A549 (cell line): ENCODE measurements at regions not wholly inside any gene's neighbourhood (a gene's known extent, or its start where the extent isn't known, plus 50 kb on each side); places are given as distances from the start of the nearest gene placed in this dataset.

Source experiments
- CEBPB ChIP-seq, 2 experiments: fragments of >200 bp in 1 of 2; sonication (Bioruptor Twin) in 1 of 2; formaldehyde crosslinking in 1 of 2; IDR thresholded peaks; 2 replicates each; pipeline ENCODE4 v1.6.1; 2012 to 2016
- CHD2 ChIP-seq: fragments of 150-350 bp; IDR thresholded peaks from 2 replicates; pipeline ENCODE4 v1.6.1; 2014; ENCODE audit warnings: low read length; ENCODE audit not compliant: partially characterized antibody
- E2F6 ChIP-seq: IDR thresholded peaks from 2 replicates; pipeline ENCODE4 v1.6.1; 2012; ENCODE audit warnings: low read depth, borderline replicate concordance
- ESRRA ChIP-seq: fragments of 150-350 bp; IDR thresholded peaks from 2 replicates; pipeline ENCODE4 v1.6.1; 2014; ENCODE audit warnings: mild to moderate bottlenecking, low read length, borderline replicate concordance
- JUN ChIP-seq, 2 experiments: fragments of >200 bp; sonication (Bioruptor Twin); formaldehyde crosslinking; IDR thresholded peaks; 2 replicates in 1 of 2; 3 replicates in 1 of 2; pipeline ENCODE4 v1.6.1; 2016 to 2017
- POLR2A ChIP-seq: IDR thresholded peaks from 2 replicates; pipeline ENCODE4 v1.6.1; 2012; ENCODE audit warnings: mild to moderate bottlenecking, low read length
- RFX5 ChIP-seq: fragments of 450-650 bp; IDR thresholded peaks from 2 replicates; pipeline ENCODE4 v1.7.1; 2014; ENCODE audit warnings: antibody characterized with exemption, mild to moderate bottlenecking, moderate library complexity
- USF2 ChIP-seq: fragments of 450-650 bp; IDR thresholded peaks from 2 replicates; pipeline ENCODE4 v1.6.1; 2014; ENCODE audit warnings: antibody characterized with exemption
- TF ChIP-seq, protein P1 (sequence below): IDR thresholded peaks from 2 replicates; pipeline ENCODE4 v1.6.1; 2012
- TF ChIP-seq, protein P2 (sequence below): fragments of >200 bp; sonication (Bioruptor Twin); formaldehyde crosslinking; IDR thresholded peaks from 3 replicates; pipeline ENCODE4 v1.5.1; 2016
- TF ChIP-seq, protein P3 (sequence below): fragments of 200-600 bp; sonication (generic); IDR thresholded peaks from 2 replicates; pipeline ENCODE4 v1.6.1; 2016; ENCODE audit warnings: antibody characterized with exemption, mild to moderate bottlenecking, moderate library complexity

GRCh38 chr4:61024610-61025009, 175.5 kb upstream of the ADGRL3 start:
- TF ChIP-seq RFX5: no peak
- TF ChIP-seq USF2: no peak
- TF ChIP-seq, protein P1, sequence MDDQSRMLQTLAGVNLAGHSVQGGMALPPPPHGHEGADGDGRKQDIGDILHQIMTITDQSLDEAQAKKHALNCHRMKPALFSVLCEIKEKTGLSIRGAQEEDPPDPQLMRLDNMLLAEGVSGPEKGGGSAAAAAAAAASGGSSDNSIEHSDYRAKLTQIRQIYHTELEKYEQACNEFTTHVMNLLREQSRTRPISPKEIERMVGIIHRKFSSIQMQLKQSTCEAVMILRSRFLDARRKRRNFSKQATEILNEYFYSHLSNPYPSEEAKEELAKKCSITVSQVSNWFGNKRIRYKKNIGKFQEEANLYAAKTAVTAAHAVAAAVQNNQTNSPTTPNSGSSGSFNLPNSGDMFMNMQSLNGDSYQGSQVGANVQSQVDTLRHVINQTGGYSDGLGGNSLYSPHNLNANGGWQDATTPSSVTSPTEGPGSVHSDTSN: no peak
- TF ChIP-seq, protein P2, sequence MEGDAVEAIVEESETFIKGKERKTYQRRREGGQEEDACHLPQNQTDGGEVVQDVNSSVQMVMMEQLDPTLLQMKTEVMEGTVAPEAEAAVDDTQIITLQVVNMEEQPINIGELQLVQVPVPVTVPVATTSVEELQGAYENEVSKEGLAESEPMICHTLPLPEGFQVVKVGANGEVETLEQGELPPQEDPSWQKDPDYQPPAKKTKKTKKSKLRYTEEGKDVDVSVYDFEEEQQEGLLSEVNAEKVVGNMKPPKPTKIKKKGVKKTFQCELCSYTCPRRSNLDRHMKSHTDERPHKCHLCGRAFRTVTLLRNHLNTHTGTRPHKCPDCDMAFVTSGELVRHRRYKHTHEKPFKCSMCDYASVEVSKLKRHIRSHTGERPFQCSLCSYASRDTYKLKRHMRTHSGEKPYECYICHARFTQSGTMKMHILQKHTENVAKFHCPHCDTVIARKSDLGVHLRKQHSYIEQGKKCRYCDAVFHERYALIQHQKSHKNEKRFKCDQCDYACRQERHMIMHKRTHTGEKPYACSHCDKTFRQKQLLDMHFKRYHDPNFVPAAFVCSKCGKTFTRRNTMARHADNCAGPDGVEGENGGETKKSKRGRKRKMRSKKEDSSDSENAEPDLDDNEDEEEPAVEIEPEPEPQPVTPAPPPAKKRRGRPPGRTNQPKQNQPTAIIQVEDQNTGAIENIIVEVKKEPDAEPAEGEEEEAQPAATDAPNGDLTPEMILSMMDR: no peak
- no peak for TF ChIP-seq CEBPB (IDR thresholded peaks at IDR 0.05)
- TF ChIP-seq POLR2A: no peak
- TF ChIP-seq, protein P3, sequence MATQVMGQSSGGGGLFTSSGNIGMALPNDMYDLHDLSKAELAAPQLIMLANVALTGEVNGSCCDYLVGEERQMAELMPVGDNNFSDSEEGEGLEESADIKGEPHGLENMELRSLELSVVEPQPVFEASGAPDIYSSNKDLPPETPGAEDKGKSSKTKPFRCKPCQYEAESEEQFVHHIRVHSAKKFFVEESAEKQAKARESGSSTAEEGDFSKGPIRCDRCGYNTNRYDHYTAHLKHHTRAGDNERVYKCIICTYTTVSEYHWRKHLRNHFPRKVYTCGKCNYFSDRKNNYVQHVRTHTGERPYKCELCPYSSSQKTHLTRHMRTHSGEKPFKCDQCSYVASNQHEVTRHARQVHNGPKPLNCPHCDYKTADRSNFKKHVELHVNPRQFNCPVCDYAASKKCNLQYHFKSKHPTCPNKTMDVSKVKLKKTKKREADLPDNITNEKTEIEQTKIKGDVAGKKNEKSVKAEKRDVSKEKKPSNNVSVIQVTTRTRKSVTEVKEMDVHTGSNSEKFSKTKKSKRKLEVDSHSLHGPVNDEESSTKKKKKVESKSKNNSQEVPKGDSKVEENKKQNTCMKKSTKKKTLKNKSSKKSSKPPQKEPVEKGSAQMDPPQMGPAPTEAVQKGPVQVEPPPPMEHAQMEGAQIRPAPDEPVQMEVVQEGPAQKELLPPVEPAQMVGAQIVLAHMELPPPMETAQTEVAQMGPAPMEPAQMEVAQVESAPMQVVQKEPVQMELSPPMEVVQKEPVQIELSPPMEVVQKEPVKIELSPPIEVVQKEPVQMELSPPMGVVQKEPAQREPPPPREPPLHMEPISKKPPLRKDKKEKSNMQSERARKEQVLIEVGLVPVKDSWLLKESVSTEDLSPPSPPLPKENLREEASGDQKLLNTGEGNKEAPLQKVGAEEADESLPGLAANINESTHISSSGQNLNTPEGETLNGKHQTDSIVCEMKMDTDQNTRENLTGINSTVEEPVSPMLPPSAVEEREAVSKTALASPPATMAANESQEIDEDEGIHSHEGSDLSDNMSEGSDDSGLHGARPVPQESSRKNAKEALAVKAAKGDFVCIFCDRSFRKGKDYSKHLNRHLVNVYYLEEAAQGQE: no peak
- no peak for TF ChIP-seq CHD2
- no peak for TF ChIP-seq E2F6
- TF ChIP-seq ESRRA: no peak
- TF ChIP-seq JUN (IDR thresholded peaks at IDR 0.05): no peak
